ENCODE measurements at regions not wholly inside any gene's neighbourhood (a gene's known extent, or its start where the extent isn't known, plus 50 kb on each side); places are given as distances from the start of the nearest gene placed in this dataset.

- Histone ChIP-seq H3K36me3 (ENCODE audit: control insufficient read depth in 1 of 2, insufficient read depth in 2 of 2, low read depth in 1 of 2, low read length in 2 of 2) (no peaks in the 10 kb centered on the region), H3K4me2 (ENCODE audit: low read length, poor library complexity, severe bottlenecking) (no peak overlapping the region), H4K8ac (ENCODE audit: low read length) (no peak overlapping the region), H3K23ac (ENCODE audit: low read length in 2 of 2) (no peak overlapping the region), H2BK15ac (ENCODE audit: low read depth, poor library complexity, severe bottlenecking) (no peak overlapping the region), H3K18ac (ENCODE audit: low read depth in 1 of 2, low read length in 2 of 2) (no peak overlapping the region), H3K79me1 (replicated peaks; ENCODE audit: low read length, poor library complexity, severe bottlenecking) (no peaks in the 10 kb centered on the region), H2AK5ac (ENCODE audit: low read length, severe bottlenecking) (no peak overlapping the region), H3K4me1 (ENCODE audit: control insufficient read depth, insufficient read depth, low read depth, low read length) (no peaks in the 10 kb centered on the region), H4K91ac (ENCODE audit: low read length) (no peak overlapping the region), H3K4ac (ENCODE audit: low read depth in 1 of 2, low read length in 2 of 2) (no peak overlapping the region), H2BK5ac (ENCODE audit: low read depth, low read length, poor library complexity, severe bottlenecking) (no peak overlapping the region), H2BK120ac (ENCODE audit: low read depth, low read length) (no peak overlapping the region), H3K27me3 (ENCODE audit: control insufficient read depth in 1 of 2, insufficient read depth in 1 of 2, low read length in 2 of 2) (no peaks in the 10 kb centered on the region), H3K27ac (ENCODE audit: low read length, poor library complexity, severe bottlenecking) (no peak overlapping the region), H2BK12ac (ENCODE audit: low read length in 2 of 2) (no peak overlapping the region), H3K9ac (ENCODE audit: low read length) (no peak overlapping the region), H3K4me3 (ENCODE audit: insufficient read depth in 1 of 2, low read depth in 1 of 2, low read length in 2 of 2) (no peak overlapping the region), H3K9me3 (ENCODE audit: control insufficient read depth, low read length) (no peaks in the 10 kb centered on the region), H3K14ac (ENCODE audit: low read length in 2 of 2) (no peak overlapping the region), H2AFZ (ENCODE audit: low read depth, low read length) (no peak overlapping the region)
- no CpG with 5 or more reads among the region's 2 CpGs for WGBS
- no peak for DNase-seq
Measured at GRCh38 chr12:67881565-67881964, 107.7 kb upstream of the IFNG-AS1 start.

- no peak overlapping the region for H4K8ac ChIP-seq (ENCODE audit: low read length)
- no peak overlapping the region for H3K9ac ChIP-seq (ENCODE audit: low read length)
- H3K18ac ChIP-seq (ENCODE audit: low read depth in 1 of 2, low read length in 2 of 2) = no peak overlapping the region
- H2BK12ac ChIP-seq (ENCODE audit: low read length in 2 of 2) = no peak overlapping the region
- H3K4me1 ChIP-seq (ENCODE audit: control insufficient read depth, insufficient read depth, low read depth, low read length) = no peaks in the 10 kb centered on the region
- H2AFZ ChIP-seq (ENCODE audit: low read depth, low read length) = no peak overlapping the region
- no peak overlapping the region for H2AK5ac ChIP-seq (ENCODE audit: low read length, severe bottlenecking)
- H3K14ac ChIP-seq (ENCODE audit: low read length in 2 of 2) = no peak overlapping the region
- no peak overlapping the region for H3K4ac ChIP-seq (ENCODE audit: low read depth in 1 of 2, low read length in 2 of 2)
- no peak overlapping the region for H3K4me2 ChIP-seq (ENCODE audit: low read length, poor library complexity, severe bottlenecking)
- WGBS = no CpG with 5 or more reads among the region's 2 CpGs
- H2BK15ac ChIP-seq (ENCODE audit: low read depth, poor library complexity, severe bottlenecking) = no peak overlapping the region
- no peaks in the 10 kb centered on the region for H3K79me1 ChIP-seq (replicated peaks; ENCODE audit: low read length, poor library complexity, severe bottlenecking)
- H2BK5ac ChIP-seq (ENCODE audit: low read depth, low read length, poor library complexity, severe bottlenecking) = no peak overlapping the region
- H3K9me3 ChIP-seq (ENCODE audit: control insufficient read depth, low read length) = no peaks in the 10 kb centered on the region
- no peak overlapping the region for H3K27ac ChIP-seq (ENCODE audit: low read length, poor library complexity, severe bottlenecking)
- no peaks in the 10 kb centered on the region for H3K36me3 ChIP-seq (ENCODE audit: control insufficient read depth in 1 of 2, insufficient read depth in 2 of 2, low read depth in 1 of 2, low read length in 2 of 2)
- DNase-seq = no peak
- no peak overlapping the region for H3K23ac ChIP-seq (ENCODE audit: low read length in 2 of 2)
- H3K4me3 ChIP-seq (ENCODE audit: insufficient read depth in 1 of 2, low read depth in 1 of 2, low read length in 2 of 2) = no peak overlapping the region
- no peak overlapping the region for H4K91ac ChIP-seq (ENCODE audit: low read length)
- no peaks in the 10 kb centered on the region for H3K27me3 ChIP-seq (ENCODE audit: control insufficient read depth in 1 of 2, insufficient read depth in 1 of 2, low read length in 2 of 2)
- H2BK120ac ChIP-seq (ENCODE audit: low read depth, low read length) = no peak overlapping the region
Measured at GRCh38 chr12:67884596-67884995, 104.7 kb upstream of the IFNG-AS1 start.

GRCh38 chr12:67885375-67886169 is 103.7 kb upstream of the IFNG-AS1 start:
- H3K36me3 ChIP-seq (ENCODE audit: control insufficient read depth in 1 of 2, insufficient read depth in 2 of 2, low read depth in 1 of 2, low read length in 2 of 2) = no peaks in the 10 kb centered on the region
- no peak overlapping the region for H4K8ac ChIP-seq (ENCODE audit: low read length)
- no peak overlapping the region for H4K91ac ChIP-seq (ENCODE audit: low read length)
- H3K18ac ChIP-seq (ENCODE audit: low read depth in 1 of 2, low read length in 2 of 2) = peak overlapping the region in 1 of 2 experiments; percentile 66
- no peak overlapping the region for H2BK5ac ChIP-seq (ENCODE audit: low read depth, low read length, poor library complexity, severe bottlenecking)
- no peak overlapping the region for H3K4ac ChIP-seq (ENCODE audit: low read depth in 1 of 2, low read length in 2 of 2)
- H2AK5ac ChIP-seq (ENCODE audit: low read length, severe bottlenecking) = no peak overlapping the region
- DNase-seq = peak; percentile 32
- no peak overlapping the region for H3K4me2 ChIP-seq (ENCODE audit: low read length, poor library complexity, severe bottlenecking)
- peak overlapping the region in 1 of 2 experiments; percentile 14 for H3K4me3 ChIP-seq (ENCODE audit: insufficient read depth in 1 of 2, low read depth in 1 of 2, low read length in 2 of 2)
- H2BK120ac ChIP-seq (ENCODE audit: low read depth, low read length) = no peak overlapping the region
- H3K9ac ChIP-seq (ENCODE audit: low read length) = peak overlapping the region; percentile 45
- no peaks in the 10 kb centered on the region for H3K9me3 ChIP-seq (ENCODE audit: control insufficient read depth, low read length)
- H3K14ac ChIP-seq (ENCODE audit: low read length in 2 of 2) = no peak overlapping the region
- peak overlapping the region; percentile 37 for H3K27ac ChIP-seq (ENCODE audit: low read length, poor library complexity, severe bottlenecking)
- no peaks in the 10 kb centered on the region for H3K4me1 ChIP-seq (ENCODE audit: control insufficient read depth, insufficient read depth, low read depth, low read length)
- no peak overlapping the region for H2AFZ ChIP-seq (ENCODE audit: low read depth, low read length)
- no peaks in the 10 kb centered on the region for H3K27me3 ChIP-seq (ENCODE audit: control insufficient read depth in 1 of 2, insufficient read depth in 1 of 2, low read length in 2 of 2)
- H2BK15ac ChIP-seq (ENCODE audit: low read depth, poor library complexity, severe bottlenecking) = no peak overlapping the region
- no peak overlapping the region for H3K23ac ChIP-seq (ENCODE audit: low read length in 2 of 2)
- WGBS = 61% methylated on average over 3 of the region's 7 CpGs
- no peak overlapping the region for H2BK12ac ChIP-seq (ENCODE audit: low read length in 2 of 2)
- no peaks in the 10 kb centered on the region for H3K79me1 ChIP-seq (replicated peaks; ENCODE audit: low read length, poor library complexity, severe bottlenecking)

GRCh38 chr12:67887065-67887464 is 102.2 kb upstream of the IFNG-AS1 start:
- Histone ChIP-seq H4K91ac (ENCODE audit: low read length) (no peak overlapping the region), H3K9me3 (ENCODE audit: control insufficient read depth, low read length) (no peaks in the 10 kb centered on the region), H3K14ac (ENCODE audit: low read length in 2 of 2) (no peak overlapping the region), H3K23ac (ENCODE audit: low read length in 2 of 2) (no peak overlapping the region), H3K4me1 (ENCODE audit: control insufficient read depth, insufficient read depth, low read depth, low read length) (no peaks in the 10 kb centered on the region), H2BK12ac (ENCODE audit: low read length in 2 of 2) (no peak overlapping the region), H2AFZ (ENCODE audit: low read depth, low read length) (no peak overlapping the region), H2BK15ac (ENCODE audit: low read depth, poor library complexity, severe bottlenecking) (no peak overlapping the region), H3K4ac (ENCODE audit: low read depth in 1 of 2, low read length in 2 of 2) (no peak overlapping the region), H2BK5ac (ENCODE audit: low read depth, low read length, poor library complexity, severe bottlenecking) (no peak overlapping the region), H4K8ac (ENCODE audit: low read length) (no peak overlapping the region), H3K4me3 (ENCODE audit: insufficient read depth in 1 of 2, low read depth in 1 of 2, low read length in 2 of 2) (no peak overlapping the region), H3K4me2 (ENCODE audit: low read length, poor library complexity, severe bottlenecking) (no peak overlapping the region), H3K27ac (ENCODE audit: low read length, poor library complexity, severe bottlenecking) (no peak overlapping the region), H3K9ac (ENCODE audit: low read length) (no peak overlapping the region), H2BK120ac (ENCODE audit: low read depth, low read length) (no peak overlapping the region), H3K79me1 (replicated peaks; ENCODE audit: low read length, poor library complexity, severe bottlenecking) (no peaks in the 10 kb centered on the region), H3K18ac (ENCODE audit: low read depth in 1 of 2, low read length in 2 of 2) (no peak overlapping the region), H3K36me3 (ENCODE audit: control insufficient read depth in 1 of 2, insufficient read depth in 2 of 2, low read depth in 1 of 2, low read length in 2 of 2) (no peaks in the 10 kb centered on the region), H3K27me3 (ENCODE audit: control insufficient read depth in 1 of 2, insufficient read depth in 1 of 2, low read length in 2 of 2) (no peaks in the 10 kb centered on the region), H2AK5ac (ENCODE audit: low read length, severe bottlenecking) (no peak overlapping the region)
- DNase-seq = no peak

Measured in mesenchymal stem cell (in vitro differentiated cells and primary cell).